Loucy (cell line): ENCODE measurements at regions not wholly inside any gene's neighbourhood (a gene's known extent, or its start where the extent isn't known, plus 50 kb on each side); places are given as distances from the start of the nearest gene placed in this dataset.

Experiments used
- H2AFZ ChIP-seq: fragments of 200-600 bp; sonication (generic); 2 replicates; pipeline ENCODE4 v1.6.0; 2016; ENCODE audit warnings: antibody characterized with exemption, mild to moderate bottlenecking, low read length, moderate library complexity
- H3F3A ChIP-seq: fragments of 200-600 bp; 2 replicates; pipeline ENCODE4 v1.6.0; 2016; ENCODE audit warnings: antibody characterized with exemption, low read depth, mild to moderate bottlenecking
- H3K27me3 ChIP-seq: fragments of 200-600 bp; sonication (generic); 2 replicates; pipeline ENCODE4 v1.6.1; 2014; ENCODE audit warnings: low read length, mild to moderate bottlenecking; ENCODE audit not compliant: insufficient read depth, poor library complexity, severe bottlenecking
- H3K36me3 ChIP-seq: fragments of 200-600 bp; sonication (generic); 2 replicates; pipeline ENCODE4 v1.6.1; 2016; ENCODE audit warnings: low read length; ENCODE audit not compliant: insufficient read depth
- H3K4me1 ChIP-seq: fragments of 200-600 bp; sonication (generic); 2 replicates; pipeline ENCODE4 v1.5.1; 2014; ENCODE audit warnings: low read length, mild to moderate bottlenecking; ENCODE audit not compliant: insufficient read depth, poor library complexity, severe bottlenecking
- H3K4me2 ChIP-seq: fragments of 200-600 bp; sonication (generic); 2 replicates; pipeline ENCODE4 v1.6.0; 2014; ENCODE audit warnings: antibody characterized with exemption, low read length, low read depth, mild to moderate bottlenecking; ENCODE audit not compliant: poor library complexity, severe bottlenecking
- H3K4me3 ChIP-seq: fragments of 200-600 bp; sonication (generic); 2 replicates; pipeline ENCODE4 v1.5.1; 2014; ENCODE audit warnings: low read length, mild to moderate bottlenecking, mixed read lengths; ENCODE audit not compliant: poor library complexity, severe bottlenecking
- H3K79me2 ChIP-seq: fragments of 200-600 bp; sonication (generic); 2 replicates; pipeline ENCODE4 v1.6.1; 2014; ENCODE audit warnings: low read length; ENCODE audit not compliant: insufficient read depth
- H3K9ac ChIP-seq: fragments of 200-600 bp; sonication (generic); 2 replicates; pipeline ENCODE4 v1.6.0; 2014; ENCODE audit warnings: mild to moderate bottlenecking, low read depth, low read length, moderate library complexity; ENCODE audit not compliant: poor library complexity, severe bottlenecking
- H3K9me2 ChIP-seq: fragments of 200-600 bp; sonication (generic); replicated peaks from 2 replicates; pipeline ENCODE4 v1.6.1; 2016; ENCODE audit warnings: low read depth, low read length, mixed read lengths
- H3K9me3 ChIP-seq: fragments of 200-600 bp; sonication (generic); 2 replicates; pipeline ENCODE4 v1.6.1; 2014; ENCODE audit warnings: mild to moderate bottlenecking, antibody characterized with exemption, low read length, low read depth; ENCODE audit not compliant: insufficient read depth
- H4K20me1 ChIP-seq: fragments of 200-600 bp; sonication (generic); 2 replicates; pipeline ENCODE4 v1.6.0; 2014; ENCODE audit warnings: antibody characterized with exemption, low read length, mild to moderate bottlenecking; ENCODE audit not compliant: insufficient read depth, poor library complexity, severe bottlenecking
- CTCF ChIP-seq: fragments of 200-600 bp; sonication (generic); conservative IDR thresholded peaks from 2 replicates; pipeline ENCODE4 v1.5.1; 2014; ENCODE audit warnings: mild to moderate bottlenecking, antibody characterized with exemption, low read length
- EZH2phosphoT487 ChIP-seq: fragments of 200-600 bp; IDR thresholded peaks from 2 replicates; pipeline ENCODE4 v1.6.1; 2018; ENCODE audit warnings: antibody characterized with exemption, mild to moderate bottlenecking, moderate library complexity, borderline replicate concordance

- no peak overlapping the region for H2AFZ ChIP-seq
- H3K9ac ChIP-seq, result no peak overlapping the region
- no peaks in the 10 kb centered on the region for H3F3A ChIP-seq
- no peak overlapping the region for H3K4me3 ChIP-seq
- no peak overlapping the region for H3K4me2 ChIP-seq
- no peak for TF ChIP-seq CTCF
- no peak for TF ChIP-seq EZH2phosphoT487
- H3K79me2 ChIP-seq, result no peaks in the 10 kb centered on the region
- H3K9me3 ChIP-seq, result no peaks in the 10 kb centered on the region
- H3K4me1 ChIP-seq, result no peaks in the 10 kb centered on the region
- no peaks in the 10 kb centered on the region for H3K9me2 ChIP-seq
- no peaks in the 10 kb centered on the region for H3K36me3 ChIP-seq
- H4K20me1 ChIP-seq, result no peaks in the 10 kb centered on the region
- no peaks in the 10 kb centered on the region for H3K27me3 ChIP-seq
Measured at GRCh38 chr18:64592246-64592645, 443.4 kb upstream of the LINC00305 start.

GRCh38 chr18:64589000-64589399, 440.1 kb upstream of the LINC00305 start:
- Histone ChIP-seq H3K79me2 (no peaks in the 10 kb centered on the region), H2AFZ (no peak overlapping the region), H3K4me1 (no peaks in the 10 kb centered on the region), H3F3A (no peaks in the 10 kb centered on the region), H3K4me3 (no peak overlapping the region), H4K20me1 (no peaks in the 10 kb centered on the region), H3K9me3 (no peaks in the 10 kb centered on the region), H3K36me3 (no peaks in the 10 kb centered on the region), H3K9me2 (no peaks in the 10 kb centered on the region), H3K27me3 (no peaks in the 10 kb centered on the region), H3K4me2 (no peak overlapping the region), H3K9ac (no peak overlapping the region)
- no peak for TF ChIP-seq CTCF
- no peak for TF ChIP-seq EZH2phosphoT487

DNA sequence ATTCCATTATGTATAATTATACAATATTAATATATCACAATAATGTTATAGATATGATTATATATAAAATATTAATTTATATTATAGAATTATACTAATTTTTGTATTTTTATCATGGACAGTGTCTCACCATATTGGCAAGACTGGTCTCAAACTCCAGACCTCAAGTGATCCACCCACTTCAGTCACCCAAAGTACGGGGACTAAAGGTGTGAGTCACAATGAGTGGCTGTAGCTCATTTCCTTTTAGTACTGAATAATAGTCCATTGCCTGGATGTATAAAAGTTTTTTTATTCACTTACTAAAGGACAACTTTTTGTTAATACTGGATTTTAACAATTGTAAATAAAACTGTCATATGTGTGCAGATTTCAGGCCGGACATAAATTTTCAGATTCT, 417.6 kb upstream of the LINC00305 start:
- Histone ChIP-seq H3K4me1 (no peaks in the 10 kb centered on the region), H2AFZ (no peak overlapping the region), H3K79me2 (no peaks in the 10 kb centered on the region), H4K20me1 (no peaks in the 10 kb centered on the region), H3K9me2 (no peaks in the 10 kb centered on the region), H3K4me3 (no peak overlapping the region), H3K9ac (no peak overlapping the region), H3K9me3 (no peaks in the 10 kb centered on the region), H3K36me3 (no peaks in the 10 kb centered on the region), H3F3A (no peaks in the 10 kb centered on the region), H3K27me3 (no peaks in the 10 kb centered on the region), H3K4me2 (no peak overlapping the region)
- TF ChIP-seq CTCF (no peak), EZH2phosphoT487 (no peak)
